Panc1 (cell line): ENCODE measurements at regions not wholly inside any gene's neighbourhood (a gene's known extent, or its start where the extent isn't known, plus 50 kb on each side); places are given as distances from the start of the nearest gene placed in this dataset.

Source experiments
- CTCF ChIP-seq: fragments of 450-650 bp; IDR thresholded peaks from 2 replicates; pipeline ENCODE4 v1.5.1; 2017; ENCODE audit warnings: mild to moderate bottlenecking
- SIN3A ChIP-seq: IDR thresholded peaks from 2 replicates; pipeline ENCODE4 v1.6.1; 2012; ENCODE audit warnings: low read depth, mild to moderate bottlenecking, low read length, moderate library complexity, borderline replicate concordance; ENCODE audit not compliant: insufficient read depth

GRCh38 chr9:88259001-88259400 lies 120.7 kb upstream of the SPATA31C2 start:
- TF ChIP-seq CTCF: no peak
- no peak for TF ChIP-seq SIN3A
